Breast epithelium (tissue), 4 donors: ENCODE measurements at regions not wholly inside any gene's neighbourhood (a gene's known extent, or its start where the extent isn't known, plus 50 kb on each side); places are given as distances from the start of the nearest gene placed in this dataset.

Source experiments
- DNase-seq, 2 donors: peaks; one replicate each; pipeline ENCODE4 v3.0.0-alpha.2; 2019; ENCODE audit warnings: low spot score in 2 of 2
- H3K27ac ChIP-seq, 2 donors: fragments of 200-600 bp; sonication (generic) in 1 of 2; one replicate each; pipeline ENCODE4 v1.5.1; 2016 to 2019; ENCODE audit warnings: mild to moderate bottlenecking in 1 of 2
- H3K27me3 ChIP-seq, 2 donors: fragments of 200-600 bp; sonication (generic) in 1 of 2; one replicate each; pipeline versions ENCODE4 v1.5.1 to v1.6.0; 2017 to 2019; ENCODE audit warnings: control low read depth in 1 of 2, mild to moderate bottlenecking in 1 of 2
- H3K36me3 ChIP-seq: fragments of 200-600 bp; one replicate; pipeline ENCODE4 v1.5.1; 2019
- H3K4me1 ChIP-seq, 2 donors: fragments of 200-600 bp; sonication (generic); one replicate each; pipeline ENCODE4 v1.5.1; 2016 to 2019; ENCODE audit warnings: control low read depth in 1 of 2
- H3K4me3 ChIP-seq, 3 donors: fragments of 200-600 bp; sonication (generic); 1 replicate in 2 of 3; 2 replicates in 1 of 3; pipeline ENCODE4 v1.5.1; 2016 to 2019; ENCODE audit warnings: mild to moderate bottlenecking in 3 of 3, moderate library complexity in 2 of 3
- H3K9me3 ChIP-seq, 2 donors: fragments of 200-600 bp; sonication (generic) in 1 of 2; one replicate each; pipeline ENCODE4 v1.5.1; 2016 to 2019; ENCODE audit warnings: control low read depth in 1 of 2
- CTCF ChIP-seq, 3 donors: fragments of 450-650 bp; IDR thresholded peaks; one replicate each; pipeline ENCODE4 v1.5.1; 2016 to 2017; ENCODE audit warnings: antibody characterized with exemption in 3 of 3, mild to moderate bottlenecking in 3 of 3, moderate library complexity in 3 of 3
- POLR2A ChIP-seq: fragments of 450-650 bp; IDR thresholded peaks from one replicate; pipeline ENCODE4 v1.6.1; 2016; ENCODE audit warnings: antibody characterized with exemption, mild to moderate bottlenecking, moderate library complexity
- POLR2AphosphoS5 ChIP-seq, 3 donors: sonication (generic); formaldehyde crosslinking; IDR thresholded peaks; one replicate each; pipeline ENCODE4 v1.6.1; 2017; ENCODE audit warnings: antibody characterized with exemption in 3 of 3
- intact Hi-C: fragments of 100-400 bp; cut with DNase I; formaldehyde crosslinking; loops from one replicate; pipeline ENCODE4 v1.15.1; 2023; ENCODE audit warnings: low total_unique reads

DNA sequence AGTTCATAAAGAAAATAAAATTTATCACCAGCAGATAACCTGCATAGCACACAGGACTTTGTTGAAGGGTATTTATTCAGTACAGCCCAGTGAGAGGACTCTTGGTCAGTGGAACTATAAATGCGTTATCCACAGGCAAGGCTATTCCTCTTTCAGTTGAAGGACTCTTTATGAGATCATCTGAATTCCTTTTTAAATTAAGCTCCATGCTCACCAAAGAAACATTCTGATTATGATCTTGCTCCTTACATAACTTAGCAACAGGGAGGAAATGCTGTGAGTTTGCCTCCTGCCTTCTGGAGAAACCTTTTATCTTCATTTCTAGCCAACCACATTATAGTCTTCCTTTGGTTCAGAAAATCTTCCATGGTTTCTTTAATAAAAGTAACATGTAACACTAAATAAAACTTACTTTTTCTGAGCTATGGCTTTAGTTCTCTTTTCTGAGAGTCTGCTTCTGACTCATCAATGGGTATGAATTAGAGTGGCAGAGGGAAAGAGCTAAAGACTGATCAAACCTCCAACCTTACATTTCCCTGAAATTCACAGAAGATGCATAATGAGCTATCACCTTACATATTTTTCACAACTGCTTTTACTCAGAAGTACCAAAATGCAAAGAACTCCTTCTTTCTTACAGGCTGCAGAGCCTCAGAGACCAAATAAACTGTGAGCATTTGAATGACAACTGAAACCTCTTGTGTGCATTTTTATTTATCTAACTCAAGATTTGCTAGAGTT is 267.2 kb downstream of the ADGRG6 start:
- intact Hi-C loops: no loop called here
- Histone ChIP-seq H3K27ac (peak overlapping the region; percentile 68 to 73), H3K36me3 (no peaks in the 10 kb centered on the region), H3K9me3 (no peaks in the 10 kb centered on the region), H3K4me1 (no peaks in the 10 kb centered on the region), H3K4me3 (no peak overlapping the region), H3K27me3 (no peaks in the 10 kb centered on the region)
- TF ChIP-seq POLR2A: no peak
- no peak for TF ChIP-seq CTCF (IDR thresholded peaks at IDR 0.05)
- TF ChIP-seq POLR2AphosphoS5 (IDR thresholded peaks at IDR 0.05): no peak
- no peak for DNase-seq

- DNase-seq: no peak
- intact Hi-C loops: no loop called here
- H3K36me3 ChIP-seq: no peaks in the 10 kb centered on the region
- no peak for TF ChIP-seq POLR2AphosphoS5 (IDR thresholded peaks at IDR 0.05)
- H3K27me3 ChIP-seq: no peaks in the 10 kb centered on the region
- H3K9me3 ChIP-seq: no peaks in the 10 kb centered on the region
- H3K27ac ChIP-seq: peak overlapping the region; percentile 68 to 73
- H3K4me1 ChIP-seq: no peaks in the 10 kb centered on the region
- H3K4me3 ChIP-seq: no peak overlapping the region
Observed at GRCh38 chr6:142569676-142570075, 267.9 kb downstream of the ADGRG6 start.

DNA sequence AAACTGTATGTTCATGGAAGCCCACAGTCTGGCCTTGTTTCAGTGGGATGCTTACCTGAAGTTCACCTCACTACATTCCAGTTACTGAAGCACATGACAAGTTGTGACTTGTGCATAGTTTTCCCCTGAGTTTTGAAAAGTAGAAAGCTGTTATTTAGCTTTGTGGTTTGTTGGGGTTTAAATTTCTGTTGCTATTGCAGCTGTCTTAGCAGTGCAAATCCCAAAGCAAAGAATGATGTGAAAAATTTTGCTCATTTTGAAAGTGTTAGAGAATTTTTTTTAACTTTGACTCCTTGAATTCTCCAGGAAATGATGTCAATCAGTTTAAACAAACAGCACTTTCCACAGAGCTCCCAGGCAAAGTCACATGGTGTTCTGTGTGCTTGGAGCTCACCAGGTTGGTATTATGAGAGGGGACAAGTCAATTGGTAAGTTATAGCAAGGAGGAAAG is 268.4 kb downstream of the ADGRG6 start:
- intact Hi-C loops: no loop called here
- H3K4me1 ChIP-seq: no peaks in the 10 kb centered on the region
- TF ChIP-seq POLR2AphosphoS5 (IDR thresholded peaks at IDR 0.05) (peak in 1 of 3 donors; percentile 21), POLR2A (no peak)
- DNase-seq: peak in 1 of 2 donors; percentile 28
- no peaks in the 10 kb centered on the region for H3K36me3 ChIP-seq
- H3K27me3 ChIP-seq: no peaks in the 10 kb centered on the region
- no peak overlapping the region for H3K4me3 ChIP-seq
- no peaks in the 10 kb centered on the region for H3K9me3 ChIP-seq
- H3K27ac ChIP-seq: peak overlapping the region; percentile 68 to 73

- no peaks in the 10 kb centered on the region for H3K36me3 ChIP-seq
- no peaks in the 10 kb centered on the region for H3K4me1 ChIP-seq
- H3K4me3 ChIP-seq: no peak overlapping the region
- intact Hi-C loops: no loop called here
- TF ChIP-seq CTCF (IDR thresholded peaks at IDR 0.05) (no peak), POLR2A (no peak), POLR2AphosphoS5 (IDR thresholded peaks at IDR 0.05) (no peak)
- DNase-seq: no peak
- no peaks in the 10 kb centered on the region for H3K27me3 ChIP-seq
- peaks cover 0 to 7% of the 10 kb centered on the region in 2 donors for H3K9me3 ChIP-seq
- no peak overlapping the region for H3K27ac ChIP-seq
Observed at GRCh38 chr6:142592876-142593275, 291.1 kb downstream of the ADGRG6 start.

DNA sequence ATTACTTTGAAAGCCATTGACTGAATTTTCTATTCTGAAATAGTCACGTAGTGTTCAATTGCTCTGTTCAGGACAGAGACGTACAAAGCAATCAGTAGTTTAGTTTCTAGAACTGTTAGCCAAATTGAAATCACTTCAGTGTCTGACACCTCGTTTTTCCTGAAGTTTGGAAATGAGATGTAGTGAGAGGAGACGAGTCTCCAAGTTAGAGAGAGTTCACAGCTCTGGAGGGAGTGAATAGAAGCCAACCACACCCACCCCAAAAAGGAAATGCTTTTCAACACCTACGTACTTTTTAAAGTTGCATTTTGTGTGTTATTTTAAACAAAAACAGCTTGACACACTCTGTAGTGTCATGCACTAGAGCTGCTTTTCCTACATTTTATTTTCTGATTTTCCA is 296.0 kb downstream of the ADGRG6 start:
- DNase-seq: no peak
- no peaks in the 10 kb centered on the region for H3K27me3 ChIP-seq
- intact Hi-C loops: no loop called here
- H3K27ac ChIP-seq: no peak overlapping the region
- H3K4me3 ChIP-seq: no peak overlapping the region
- TF ChIP-seq POLR2A: no peak
- TF ChIP-seq POLR2AphosphoS5 (IDR thresholded peaks at IDR 0.05): no peak
- TF ChIP-seq CTCF (IDR thresholded peaks at IDR 0.05): no peak
- no peaks in the 10 kb centered on the region for H3K9me3 ChIP-seq
- H3K36me3 ChIP-seq: no peaks in the 10 kb centered on the region
- no peaks in the 10 kb centered on the region for H3K4me1 ChIP-seq

DNA sequence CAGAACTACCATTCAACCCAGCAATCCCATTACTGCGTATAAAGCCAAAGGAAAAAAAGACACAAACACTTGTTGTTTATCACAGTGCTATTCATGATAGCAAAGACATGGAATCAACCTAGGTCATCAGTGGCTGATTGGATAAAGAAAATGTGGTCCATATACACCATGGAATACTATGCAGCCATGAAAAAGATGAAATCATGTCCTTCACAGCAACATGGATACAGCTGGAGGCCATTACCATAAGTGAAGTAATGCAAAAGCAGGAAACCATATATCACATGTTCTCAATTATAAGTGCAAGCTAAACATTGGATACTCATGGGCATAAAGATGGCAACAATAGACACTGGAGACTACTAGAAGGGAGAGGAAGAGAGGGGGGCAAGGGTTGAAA is 299.6 kb downstream of the ADGRG6 start:
- Histone ChIP-seq H3K36me3 (no peaks in the 10 kb centered on the region), H3K4me1 (no peaks in the 10 kb centered on the region), H3K4me3 (no peak overlapping the region), H3K9me3 (no peaks in the 10 kb centered on the region), H3K27me3 (no peaks in the 10 kb centered on the region), H3K27ac (no peak overlapping the region)
- intact Hi-C loops: no loop called here
- no peak for DNase-seq
- TF ChIP-seq POLR2A (no peak), POLR2AphosphoS5 (IDR thresholded peaks at IDR 0.05) (no peak), CTCF (IDR thresholded peaks at IDR 0.05) (no peak)
